RWPE1 (cell line): ENCODE measurements at regions not wholly inside any gene's neighbourhood (a gene's known extent, or its start where the extent isn't known, plus 50 kb on each side); places are given as distances from the start of the nearest gene placed in this dataset.
"Not testable (repeated sequence)": the region's sequence is repeated elsewhere in the genome, so short reads cannot be mapped to it uniquely, and the experiment has no call there.

Experiments
- CTCF ChIA-PET: fragments of 350-600 bp; sonication (Branson Sonifier 250); formaldehyde crosslinking; extraction: SDS; loops from one replicate; lab custom pipeline; 2021; lab: Yijun Ruan, JAX
- POLR2A ChIA-PET: fragments of 400-600 bp; formaldehyde crosslinking; extraction: SDS; loops from one replicate; lab custom pipeline; 2020; ENCODE audit warnings: antibody characterized with exemption; ENCODE audit not compliant: low non-redundant PET; lab: Yijun Ruan, JAX
- DNase-seq: peaks from one replicate; pipeline ENCODE4 v3.0.0; 2012; ENCODE audit warnings: low spot score
- H3K27ac ChIP-seq: fragments of 450-650 bp; 2 replicates; pipeline ENCODE4 v1.5.1; 2017
- TF ChIP-seq, protein P1 (sequence below): fragments of 450-650 bp; conservative IDR thresholded peaks from 2 replicates; pipeline ENCODE4 v1.5.1; 2017; ENCODE audit warnings: low read depth, mild to moderate bottlenecking

- POLR2A ChIA-PET, DNase-seq, CTCF ChIA-PET, H3K27ac ChIP-seq: not testable (repeated sequence)
Measured at GRCh38 chr4:82301390-82301789, 72.4 kb downstream of the HNRNPD start.

- ChIA-PET POLR2A (no interaction called here), CTCF (no interaction called here)
- TF ChIP-seq, protein P1, sequence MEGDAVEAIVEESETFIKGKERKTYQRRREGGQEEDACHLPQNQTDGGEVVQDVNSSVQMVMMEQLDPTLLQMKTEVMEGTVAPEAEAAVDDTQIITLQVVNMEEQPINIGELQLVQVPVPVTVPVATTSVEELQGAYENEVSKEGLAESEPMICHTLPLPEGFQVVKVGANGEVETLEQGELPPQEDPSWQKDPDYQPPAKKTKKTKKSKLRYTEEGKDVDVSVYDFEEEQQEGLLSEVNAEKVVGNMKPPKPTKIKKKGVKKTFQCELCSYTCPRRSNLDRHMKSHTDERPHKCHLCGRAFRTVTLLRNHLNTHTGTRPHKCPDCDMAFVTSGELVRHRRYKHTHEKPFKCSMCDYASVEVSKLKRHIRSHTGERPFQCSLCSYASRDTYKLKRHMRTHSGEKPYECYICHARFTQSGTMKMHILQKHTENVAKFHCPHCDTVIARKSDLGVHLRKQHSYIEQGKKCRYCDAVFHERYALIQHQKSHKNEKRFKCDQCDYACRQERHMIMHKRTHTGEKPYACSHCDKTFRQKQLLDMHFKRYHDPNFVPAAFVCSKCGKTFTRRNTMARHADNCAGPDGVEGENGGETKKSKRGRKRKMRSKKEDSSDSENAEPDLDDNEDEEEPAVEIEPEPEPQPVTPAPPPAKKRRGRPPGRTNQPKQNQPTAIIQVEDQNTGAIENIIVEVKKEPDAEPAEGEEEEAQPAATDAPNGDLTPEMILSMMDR, result no peak
- H3K27ac ChIP-seq, result no peak overlapping the region
- no peak for DNase-seq
Measured at GRCh38 chr4:82293304-82293703, 80.5 kb downstream of the HNRNPD start.

DNA sequence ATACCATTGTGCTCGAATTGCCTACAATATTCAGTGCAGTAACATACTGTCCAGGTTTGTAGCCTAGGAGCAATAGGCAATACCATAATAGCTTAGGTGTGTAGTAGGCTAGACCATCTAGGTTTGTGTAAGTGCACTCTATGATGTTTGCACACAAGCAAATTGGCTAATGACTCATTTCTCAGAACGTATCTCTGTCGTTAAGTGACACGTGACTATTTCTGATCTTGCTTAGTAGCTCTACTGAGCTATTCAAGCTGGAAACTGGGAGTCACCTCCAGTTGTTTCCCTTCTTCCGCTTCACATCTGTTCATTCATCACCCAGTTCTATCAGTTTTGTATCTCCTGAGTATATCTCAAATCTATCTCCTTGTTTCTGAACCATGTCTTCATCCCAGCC is 86.1 kb downstream of the HNRNPD start:
- ChIA-PET CTCF (interaction anchor here (0.6 kb wide), 1 partner anchor 79 kb away, joined by 6 read pairs; no protein-coding TSS in a partner anchor), POLR2A (no interaction called here)
- DNase-seq, result no peak
- TF ChIP-seq, protein P1, result no peak
- no peak overlapping the region for H3K27ac ChIP-seq

DNA sequence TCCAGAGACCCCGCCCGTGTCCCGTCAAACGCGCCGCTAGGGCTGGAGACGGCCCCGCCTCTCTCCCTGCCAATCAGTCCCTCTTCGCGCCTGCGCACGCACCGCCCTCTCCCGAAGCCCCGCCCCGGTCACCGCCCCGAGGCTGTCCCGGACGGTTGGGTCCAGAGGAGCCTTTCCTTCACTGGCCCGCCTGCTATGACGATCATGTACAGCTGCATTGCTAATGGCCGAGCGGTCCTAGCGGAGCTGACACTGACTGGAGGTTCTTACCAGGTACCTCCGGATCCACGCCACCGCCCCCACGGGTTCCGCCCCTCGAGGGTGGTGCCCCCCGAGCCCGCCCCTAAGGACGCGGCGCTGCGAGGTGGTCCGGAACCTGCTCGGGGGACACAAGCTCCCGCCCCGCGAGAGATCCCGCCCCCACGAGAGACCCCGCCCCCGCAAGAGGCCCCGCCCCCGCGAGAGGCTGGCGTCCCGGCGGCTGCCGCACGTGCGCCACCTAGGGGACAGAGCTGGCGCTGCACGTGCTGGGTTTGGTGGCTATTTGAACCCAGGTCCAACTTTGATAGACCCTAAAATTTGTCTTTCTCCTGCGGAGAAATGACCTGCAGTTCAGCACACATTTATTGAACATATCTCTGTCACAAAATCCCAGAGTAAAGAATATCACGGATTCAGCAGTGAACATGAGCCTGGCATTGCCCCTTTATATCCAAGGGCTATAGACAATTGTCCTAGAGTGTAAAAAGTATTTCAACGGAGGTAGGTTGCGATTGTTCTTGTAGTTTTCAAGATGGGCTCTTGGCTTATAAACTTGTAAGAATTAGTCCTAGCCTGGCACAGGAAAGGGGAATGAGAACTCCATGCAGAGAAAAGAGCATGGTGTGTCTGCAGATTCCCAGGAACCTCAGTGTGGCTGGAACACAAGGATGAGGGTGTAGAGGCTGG is 88.7 kb downstream of the HNRNPD start:
- peak overlapping the region; percentile 69 for H3K27ac ChIP-seq
- POLR2A ChIA-PET, result no interaction called here
- DNase-seq, result peak; percentile 96
- CTCF ChIA-PET, result interaction anchor here (0.6 to 1.4 kb wide), 4 partner anchors 9 to 811 kb away, joined by 3 to 4 read pairs (median 3); no protein-coding TSS in a partner anchor
- TF ChIP-seq, protein P1, result peak; percentile 97

DNA sequence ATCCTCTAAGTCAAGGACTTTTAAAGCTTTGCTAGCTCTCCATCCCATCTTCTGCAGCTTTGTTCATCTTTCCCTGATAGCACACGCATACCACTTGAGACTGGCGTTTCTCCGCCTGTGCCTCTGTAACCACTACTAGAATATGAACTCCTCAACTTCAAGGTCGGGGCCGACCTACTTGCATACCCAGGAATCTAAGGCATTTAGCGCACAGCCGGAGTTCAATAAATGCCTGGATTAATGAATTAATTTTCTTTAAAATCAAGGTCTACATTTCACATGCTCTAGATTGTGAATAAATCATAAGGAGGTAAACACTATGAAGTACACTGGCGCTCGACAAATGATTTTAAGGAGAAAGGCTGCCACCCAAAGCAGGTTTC is 89.3 kb downstream of the HNRNPD start:
- POLR2A ChIA-PET, result no interaction called here
- TF ChIP-seq, protein P1, result no peak
- no peak for DNase-seq
- H3K27ac ChIP-seq, result peak overlapping the region; percentile 69
- CTCF ChIA-PET, result interaction anchor here (0.9 to 1.4 kb wide), 3 partner anchors 9 to 16 kb away, joined by 3 to 4 read pairs (median 3); no protein-coding TSS in a partner anchor

DNA sequence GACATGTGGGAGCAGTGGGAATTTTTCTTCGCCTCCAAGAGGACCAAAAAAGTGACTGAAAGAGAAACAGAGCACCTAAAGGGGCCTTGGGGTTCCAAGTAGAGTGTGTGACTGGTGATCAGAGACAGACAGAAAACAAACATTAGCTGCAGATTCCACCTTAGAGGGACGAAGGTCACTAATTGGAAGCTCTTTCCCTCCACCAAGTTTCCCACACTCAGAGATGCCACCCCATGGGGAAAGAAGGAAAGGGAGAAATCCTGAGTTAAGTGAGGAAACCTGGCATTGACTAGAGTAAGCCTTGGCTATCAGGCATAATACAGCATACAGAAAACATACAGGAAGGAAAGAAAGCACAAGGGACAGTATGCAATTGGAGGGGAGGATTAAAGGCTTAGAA is 90.9 kb downstream of the HNRNPD start:
- TF ChIP-seq, protein P1, result no peak
- CTCF ChIA-PET, result interaction anchor here (0.9 kb wide), 1 partner anchor 14 kb away, joined by 3 read pairs; no protein-coding TSS in a partner anchor
- POLR2A ChIA-PET, result no interaction called here
- DNase-seq, result no peak
- H3K27ac ChIP-seq, result no peak overlapping the region

GRCh38 chr4:82279550-82279949 is 94.2 kb downstream of the HNRNPD start:
- H3K27ac ChIP-seq, DNase-seq, POLR2A ChIA-PET: not testable (repeated sequence)
- CTCF ChIA-PET, result interaction anchor here (0.7 kb wide), 1 partner anchor 1305 kb away, joined by 4 read pairs; no protein-coding TSS in a partner anchor
